ENCODE measurements at regions not wholly inside any gene's neighbourhood (a gene's known extent, or its start where the extent isn't known, plus 50 kb on each side); places are given as distances from the start of the nearest gene placed in this dataset.

DNA sequence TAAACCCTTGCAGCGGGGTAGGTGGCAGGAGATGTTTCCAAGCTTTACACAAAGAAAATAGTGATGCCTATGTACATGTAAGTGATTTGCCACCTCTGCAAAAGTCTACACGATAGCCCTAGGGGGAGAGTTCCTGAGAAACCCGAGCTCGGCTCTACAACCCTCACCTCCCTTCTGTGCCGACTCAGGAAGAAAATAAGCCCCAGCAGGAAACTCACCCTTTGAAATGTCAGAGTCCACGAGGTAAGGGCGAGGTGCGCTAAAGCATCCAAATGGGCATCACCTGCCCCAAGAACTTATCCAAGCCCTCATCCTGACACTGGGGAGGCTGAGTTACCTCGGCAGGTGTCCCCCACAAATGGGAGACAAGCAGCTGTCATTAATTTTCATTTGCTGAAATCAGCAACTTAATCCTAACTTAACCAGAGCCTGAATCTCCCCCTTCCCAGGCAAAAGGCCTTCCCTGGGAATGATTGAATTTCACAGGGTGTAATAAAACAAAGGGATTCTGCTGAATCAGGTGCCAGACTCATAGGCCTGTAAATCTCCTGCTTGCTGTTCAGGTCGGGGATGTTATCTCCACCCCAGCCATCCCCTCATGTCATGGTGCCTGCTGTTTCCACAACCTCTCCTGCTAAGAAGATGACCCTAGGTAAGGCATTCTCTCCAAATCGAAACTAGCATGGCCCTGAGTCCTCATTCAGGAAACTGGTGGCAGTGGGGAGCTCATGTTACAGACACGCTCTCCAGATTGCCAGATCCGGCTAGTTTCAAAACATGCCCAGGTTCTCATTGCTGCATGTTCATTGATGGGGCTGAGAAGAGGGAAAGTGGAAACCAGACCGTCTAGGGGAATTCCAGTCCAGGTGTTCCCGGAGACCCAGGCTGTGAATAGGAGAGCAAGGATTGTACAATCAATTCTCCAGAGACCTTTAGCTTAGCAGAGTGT, 105.3 kb upstream of the KIRREL3 start:
- DNase-seq, result no peak

DNA sequence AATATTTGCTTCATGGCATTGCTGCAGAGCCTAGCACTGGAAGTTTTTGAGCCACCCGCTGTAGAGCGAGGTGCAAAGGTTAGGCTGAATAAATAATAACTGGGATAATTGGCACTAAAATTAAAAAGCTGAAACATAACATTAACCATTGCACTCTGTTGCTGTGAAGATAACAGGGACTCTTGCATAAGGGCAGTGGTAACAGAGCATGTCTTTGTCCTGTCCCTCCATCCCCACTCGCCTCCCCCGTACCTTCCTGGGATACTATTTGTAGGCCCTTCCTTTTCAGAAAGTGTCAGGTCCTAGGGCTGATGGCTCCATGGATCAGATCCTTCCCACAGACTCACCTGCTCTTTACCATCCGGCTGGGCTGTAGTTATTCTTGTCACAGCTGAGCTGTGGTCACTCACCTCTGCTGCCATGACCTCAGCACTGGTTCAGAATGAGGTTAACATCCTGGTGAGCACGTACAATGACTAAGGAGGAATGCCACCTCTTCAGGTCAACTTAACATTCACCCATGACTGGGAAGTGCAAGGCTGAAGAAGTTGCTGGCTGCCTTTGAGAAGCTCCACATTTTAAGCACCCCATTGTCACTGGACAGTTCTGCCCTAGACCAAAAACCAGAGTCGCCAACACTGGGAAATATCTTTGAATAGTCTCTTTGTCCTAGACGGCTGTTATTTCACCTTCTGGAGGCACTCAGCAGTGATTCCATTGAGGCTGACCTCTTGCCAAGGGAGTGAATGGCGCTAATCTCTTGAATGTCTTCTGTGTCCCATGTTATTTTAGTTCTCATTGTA, 103.2 kb upstream of the KIRREL3 start:
- DNase-seq, result no peak

DNA sequence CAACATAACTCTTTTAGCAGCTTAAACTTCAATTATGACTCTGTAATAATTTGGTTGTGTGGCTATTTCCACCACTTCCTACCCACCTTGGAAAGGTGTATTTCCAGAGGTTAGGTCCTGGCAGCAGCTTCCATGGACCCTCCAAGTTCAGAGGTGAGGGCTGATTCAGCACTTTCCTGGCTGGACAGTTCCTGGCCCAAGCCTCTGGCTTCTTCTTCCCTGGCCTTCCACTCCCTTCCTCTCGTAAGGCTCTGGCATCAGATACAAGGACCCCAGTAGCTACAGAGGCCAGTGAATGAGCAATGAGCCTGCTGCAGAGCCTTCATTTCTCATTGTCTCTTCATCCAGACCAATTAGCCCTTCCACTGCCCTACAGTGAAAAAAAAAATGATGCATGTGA, 98.1 kb upstream of the KIRREL3 start:
- no peak for DNase-seq

DNA sequence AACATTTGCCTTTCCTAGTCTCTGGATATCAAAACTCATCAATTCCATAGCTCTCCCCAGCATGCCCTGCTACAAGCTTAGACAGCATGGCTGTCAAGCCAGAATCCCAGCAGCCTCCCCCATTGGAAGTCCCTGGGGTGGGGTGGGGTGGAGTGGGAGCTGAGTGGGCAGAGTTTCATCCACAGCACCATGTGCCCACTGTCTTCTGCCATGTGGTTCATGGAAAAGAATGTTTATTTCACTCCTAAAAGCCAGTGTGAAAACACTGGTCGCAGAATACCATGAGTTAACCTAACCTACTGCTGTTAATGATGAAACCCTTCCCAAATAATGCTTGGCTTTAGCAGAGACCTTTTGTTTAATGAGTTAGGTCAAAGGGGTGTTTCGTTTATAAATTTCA, 80.2 kb upstream of the KIRREL3 start:
- DNase-seq, result no peak

DNA sequence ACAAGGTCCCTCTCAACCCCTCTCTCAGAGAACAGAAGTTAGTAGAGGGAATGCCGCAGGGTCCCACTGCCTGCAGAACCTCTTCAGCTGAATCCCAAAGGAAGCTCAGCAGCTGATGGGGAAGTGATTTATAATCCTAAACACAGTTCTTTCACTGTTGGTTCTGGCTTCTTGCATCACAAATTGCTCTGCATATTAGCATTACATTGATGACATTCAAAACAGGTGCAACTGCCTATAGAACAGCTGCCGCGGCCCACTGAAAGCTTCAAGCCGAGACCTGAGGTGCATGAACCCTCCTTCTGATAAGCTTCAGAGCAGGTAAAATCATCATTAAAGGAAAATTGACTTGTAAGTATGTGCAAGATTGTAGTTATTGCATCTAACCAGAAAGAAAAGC, 75.2 kb upstream of the KIRREL3 start:
- no peak for DNase-seq

DNA sequence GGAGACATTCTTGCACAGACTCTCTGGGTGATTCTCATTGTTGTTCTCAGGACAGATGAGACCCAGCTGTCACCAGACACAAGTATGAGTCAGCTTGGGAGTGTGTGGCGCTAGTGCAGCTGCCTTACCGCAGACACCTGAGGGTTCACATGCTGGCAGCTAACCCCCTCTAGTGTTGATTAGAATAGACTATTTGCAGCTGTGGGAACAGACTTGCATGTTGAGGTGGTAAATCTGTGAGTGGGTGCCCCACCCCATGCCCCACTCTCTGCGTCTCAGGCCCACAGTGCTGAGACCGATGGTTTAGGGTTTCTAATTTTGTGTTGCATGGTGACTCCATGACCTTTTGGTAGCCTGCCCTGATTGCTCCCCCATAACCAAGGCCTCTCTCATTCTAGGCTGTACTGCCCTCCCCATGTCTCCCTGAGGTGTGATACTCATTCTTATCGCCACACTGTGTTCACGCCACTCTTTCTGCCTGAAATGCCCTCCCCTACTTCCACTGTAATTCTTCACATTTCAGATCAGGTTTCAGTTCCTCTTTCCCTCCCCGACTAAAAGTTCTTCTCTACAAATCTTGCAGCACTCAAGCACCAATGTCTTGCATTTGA, 73.7 kb upstream of the KIRREL3 start:
- no peak for DNase-seq

DNA sequence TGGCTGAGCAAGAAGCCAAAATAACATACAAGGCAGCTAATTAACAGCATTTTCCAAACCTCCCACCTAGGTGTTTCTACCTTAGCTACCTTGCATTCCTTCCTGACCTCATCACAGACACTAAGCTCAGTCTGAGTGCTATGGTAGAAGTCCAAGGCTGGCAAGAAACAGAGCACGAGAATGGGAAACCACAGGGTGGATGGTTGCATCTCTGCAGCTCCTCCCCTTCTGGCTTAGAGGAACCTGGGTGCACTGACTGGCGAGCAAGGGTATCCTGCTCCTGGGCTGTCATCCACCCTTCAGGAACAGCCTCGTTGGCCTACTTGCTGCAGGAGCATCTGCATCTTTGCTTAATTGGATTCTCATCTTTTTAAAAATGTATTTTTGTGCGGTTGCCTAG, 73.1 kb upstream of the KIRREL3 start:
- no peak for DNase-seq

DNA sequence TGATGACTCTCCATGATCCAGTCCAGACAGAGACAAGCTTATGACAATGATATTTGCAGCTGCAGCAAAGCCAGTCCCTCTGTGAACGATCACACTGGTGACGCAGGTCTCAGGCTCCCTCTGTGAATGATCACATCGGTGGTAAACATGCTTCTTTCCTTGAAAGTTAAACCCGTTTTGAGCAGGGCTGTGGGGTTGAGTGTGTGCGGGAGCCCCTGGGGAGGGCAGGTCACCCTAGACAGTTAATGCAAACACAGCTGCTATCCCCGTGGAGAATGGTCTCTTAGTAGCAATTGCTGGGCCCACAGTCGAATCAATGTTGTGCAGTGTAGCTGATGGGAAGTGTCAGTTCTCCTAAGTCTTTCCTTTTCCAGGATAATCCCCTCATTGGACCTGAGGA, 71.0 kb upstream of the KIRREL3 start:
- no peak for DNase-seq

DNA sequence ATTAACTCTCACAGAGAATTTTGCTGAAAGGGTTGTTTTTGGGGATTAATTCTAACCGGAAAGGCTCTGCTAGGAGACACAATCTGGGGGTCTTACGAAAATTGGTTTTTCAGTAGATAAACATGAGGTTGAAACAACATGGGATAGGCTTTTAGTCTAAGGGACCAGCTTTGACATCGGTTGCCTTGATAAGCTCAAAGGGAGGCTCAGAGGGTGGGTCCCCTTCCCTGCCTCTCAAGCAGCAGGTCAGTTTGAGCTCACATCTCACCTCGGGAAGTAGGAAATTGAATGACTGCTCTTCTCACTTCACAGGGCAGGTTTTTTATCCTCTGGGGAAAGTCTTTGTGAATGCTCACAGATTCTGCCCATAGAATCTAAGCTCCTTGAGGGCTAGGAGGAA, 70.2 kb upstream of the KIRREL3 start:
- no peak for DNase-seq

DNA sequence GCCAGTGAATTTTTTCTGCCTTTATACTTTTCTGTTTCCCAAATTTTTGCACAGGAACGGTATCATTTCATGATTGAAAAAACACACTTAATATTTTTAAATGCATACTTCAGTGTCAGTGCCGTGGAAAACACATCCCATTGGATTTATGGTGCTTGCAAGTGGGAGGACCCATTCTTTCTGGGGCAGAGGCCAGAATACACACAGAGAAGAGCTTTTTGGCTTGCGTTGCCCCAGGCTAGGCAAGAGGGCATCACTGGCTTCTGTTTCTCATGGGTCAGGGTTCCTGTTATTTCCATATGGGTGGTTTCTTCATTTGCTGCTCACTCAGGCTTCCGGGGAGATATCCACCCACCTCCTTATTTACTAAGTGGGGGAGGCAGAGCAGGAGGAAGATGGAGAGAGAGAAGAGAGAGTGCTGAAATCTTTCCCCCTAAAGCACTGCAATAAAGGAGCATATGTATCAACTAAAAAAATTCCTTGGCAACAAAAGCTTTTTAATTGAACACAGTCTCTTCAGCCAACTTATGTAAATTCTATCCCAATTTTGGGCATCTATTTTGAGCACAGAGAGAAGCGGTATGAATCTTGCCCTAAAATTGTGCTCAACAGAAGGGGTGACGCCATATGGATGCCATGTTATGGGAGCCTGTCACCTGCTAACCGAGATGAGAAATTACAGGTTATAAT, 66.0 kb upstream of the KIRREL3 start:
- DNase-seq, result no peak

DNA sequence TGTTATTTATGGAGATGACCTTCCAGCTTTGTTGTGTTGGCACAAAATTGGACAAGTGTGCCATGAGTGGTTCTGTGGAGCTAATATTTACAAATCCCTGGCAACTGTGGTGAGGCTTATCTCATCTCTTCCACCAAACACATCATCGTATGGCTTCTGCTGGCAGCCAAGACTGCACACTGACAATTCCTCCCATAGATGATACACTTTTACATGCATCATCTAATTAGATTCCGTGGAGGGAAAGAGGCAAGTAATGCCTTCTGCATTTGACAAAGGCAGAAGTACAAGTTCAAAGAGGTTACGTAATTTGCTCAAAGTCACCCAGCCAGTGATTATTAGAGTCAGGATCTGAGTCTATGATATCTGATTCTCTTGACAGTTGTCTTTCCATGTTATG, 62.7 kb upstream of the KIRREL3 start:
- no peak for DNase-seq

DNA sequence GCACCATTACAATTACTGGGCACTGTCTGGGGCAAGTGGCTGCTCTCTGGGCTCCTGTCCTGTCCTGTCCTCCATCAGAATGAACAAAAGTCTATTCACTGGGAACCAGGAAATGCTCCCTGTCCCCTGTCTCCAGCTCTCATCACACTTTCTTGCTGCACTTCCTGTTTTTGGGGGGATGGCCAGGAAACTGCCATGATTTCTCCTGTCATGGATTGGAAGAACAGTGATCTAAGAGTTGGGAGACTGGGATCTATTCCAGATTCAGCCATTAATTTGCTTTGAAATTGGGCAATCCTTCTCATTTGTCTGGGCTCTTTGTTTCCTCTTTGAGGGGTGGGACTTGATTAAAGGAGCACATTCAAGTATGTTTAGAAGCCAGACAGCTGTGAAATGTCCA, 61.4 kb upstream of the KIRREL3 start:
- no peak for DNase-seq

DNA sequence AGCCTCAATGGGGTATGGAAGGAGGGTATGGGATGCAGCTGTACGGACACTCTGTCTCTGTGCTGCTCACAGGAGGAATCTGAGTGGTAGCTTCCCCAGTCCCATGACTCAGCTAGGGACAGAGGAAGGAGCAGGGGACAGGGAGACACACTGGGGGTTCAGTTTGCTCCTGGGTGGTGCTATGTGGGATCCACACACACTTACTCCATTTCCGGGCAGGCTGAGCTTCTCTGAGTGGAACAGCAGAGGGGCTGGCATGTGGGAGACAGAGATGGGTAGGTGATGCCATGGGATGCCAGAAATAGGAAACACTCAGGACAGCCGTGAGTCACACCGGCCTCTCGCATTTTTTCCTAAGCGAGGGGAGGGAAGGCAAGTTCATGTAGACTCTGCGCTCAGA, 59.2 kb upstream of the KIRREL3 start:
- DNase-seq, result no peak

DNA sequence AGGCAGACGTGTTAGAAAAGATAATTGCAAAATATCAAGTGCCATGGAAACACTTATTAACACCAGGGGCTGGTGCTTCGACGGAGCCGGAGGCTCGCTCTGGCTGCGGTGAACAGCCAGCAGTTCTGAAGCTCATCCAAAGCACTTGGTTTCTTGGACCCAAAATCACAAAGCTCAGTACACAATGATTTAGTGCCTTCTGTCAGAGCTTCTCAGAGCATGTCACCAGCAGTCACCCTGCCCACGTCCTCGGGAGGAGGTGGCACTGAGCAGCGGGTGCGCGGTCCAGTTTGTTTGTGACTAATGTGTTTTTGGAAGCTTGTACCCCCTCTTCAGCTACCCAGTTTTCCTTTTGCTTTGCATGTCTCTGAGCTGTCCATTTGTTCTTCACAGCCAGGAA, 58.7 kb upstream of the KIRREL3 start:
- no peak for DNase-seq

DNA sequence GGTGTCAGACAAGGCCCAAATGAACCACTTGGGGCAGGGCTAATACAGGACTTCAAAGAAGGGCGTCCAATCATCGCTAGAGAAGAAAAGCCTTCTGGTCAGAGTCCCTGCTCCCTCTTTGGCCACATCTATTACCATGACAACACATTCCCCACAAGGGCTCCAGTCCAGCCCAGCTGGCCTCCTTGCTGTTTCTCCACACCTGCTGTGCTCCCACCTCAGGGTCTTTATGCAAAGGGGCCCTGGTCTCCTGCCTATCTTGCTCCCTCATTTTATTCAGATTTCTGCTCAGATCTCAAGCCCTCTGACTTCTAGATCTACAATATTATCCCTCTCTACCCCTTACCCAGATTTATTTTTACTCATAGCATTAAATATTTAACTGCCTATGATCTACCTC, 58.0 kb upstream of the KIRREL3 start:
- DNase-seq, result no peak

DNA sequence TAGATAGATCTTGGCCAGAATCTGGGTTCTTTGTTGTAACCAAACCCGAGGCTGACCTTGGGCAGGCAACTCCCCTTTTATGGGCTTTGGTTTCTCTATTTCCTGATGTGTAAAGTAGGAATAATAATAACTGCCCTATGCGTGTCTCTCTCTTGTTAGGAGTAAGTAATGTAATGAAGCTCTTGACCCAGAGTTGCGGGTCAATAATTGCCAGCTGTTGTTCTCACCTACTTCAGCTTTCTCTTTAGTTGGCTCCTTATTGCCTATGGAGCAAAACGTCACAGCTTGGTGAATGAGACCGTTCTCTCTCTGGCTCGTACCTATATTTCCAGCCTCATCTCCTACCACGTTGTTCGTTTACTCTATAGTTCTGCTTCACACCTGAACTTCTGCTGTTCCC, 56.6 kb upstream of the KIRREL3 start:
- DNase-seq, result no peak

DNA sequence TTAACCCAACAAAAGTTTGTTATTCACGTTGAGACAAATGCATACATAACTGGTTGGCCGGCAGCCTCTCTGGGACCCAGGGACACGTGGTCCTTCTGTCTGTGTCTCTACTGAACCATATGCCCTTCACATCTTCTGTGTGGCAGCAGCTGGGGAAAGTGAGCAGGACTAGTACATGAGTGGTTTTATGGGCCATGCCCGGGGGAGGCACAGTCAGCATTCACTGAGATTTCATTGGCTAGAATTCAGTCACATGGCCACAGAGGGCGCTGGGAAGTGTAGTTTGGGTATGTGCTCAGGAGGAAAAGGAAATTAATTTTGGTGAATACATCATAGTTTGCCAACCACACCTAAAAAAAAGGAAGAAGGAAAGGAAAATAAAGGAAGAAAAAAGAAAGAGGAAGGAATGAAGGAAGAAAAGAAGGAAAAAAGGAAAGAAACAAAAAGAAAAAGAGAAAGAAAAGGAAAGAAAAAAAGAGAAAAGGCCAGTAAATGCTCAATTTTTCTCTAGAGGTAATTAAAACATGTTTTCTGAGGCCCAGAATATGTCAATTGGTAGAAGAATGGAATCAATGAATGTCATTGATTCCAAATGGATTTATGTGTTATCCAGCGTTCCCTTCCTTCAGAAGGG, 55.9 kb upstream of the KIRREL3 start:
- DNase-seq, result no peak

DNA sequence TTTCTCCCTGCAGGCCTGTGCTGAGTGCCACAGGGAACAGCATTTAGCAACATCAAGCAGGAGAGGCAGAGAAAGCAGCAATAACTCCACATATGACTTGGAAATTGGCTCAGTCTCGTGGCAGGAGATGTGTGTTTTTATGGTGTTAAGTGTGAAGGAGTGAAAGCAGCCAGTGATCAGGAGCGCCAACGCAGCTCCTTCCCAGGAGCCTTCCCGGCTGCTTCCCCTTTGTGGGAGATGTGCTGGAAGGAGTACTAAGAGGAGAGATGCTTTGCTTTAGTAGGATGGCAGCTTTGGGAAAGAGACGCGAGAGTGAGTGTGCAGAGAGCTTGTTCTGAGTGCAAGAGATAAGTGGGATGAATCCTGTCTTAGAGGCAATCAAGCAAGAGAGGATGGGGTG, 54.7 kb upstream of the KIRREL3 start:
- no peak for DNase-seq

DNA sequence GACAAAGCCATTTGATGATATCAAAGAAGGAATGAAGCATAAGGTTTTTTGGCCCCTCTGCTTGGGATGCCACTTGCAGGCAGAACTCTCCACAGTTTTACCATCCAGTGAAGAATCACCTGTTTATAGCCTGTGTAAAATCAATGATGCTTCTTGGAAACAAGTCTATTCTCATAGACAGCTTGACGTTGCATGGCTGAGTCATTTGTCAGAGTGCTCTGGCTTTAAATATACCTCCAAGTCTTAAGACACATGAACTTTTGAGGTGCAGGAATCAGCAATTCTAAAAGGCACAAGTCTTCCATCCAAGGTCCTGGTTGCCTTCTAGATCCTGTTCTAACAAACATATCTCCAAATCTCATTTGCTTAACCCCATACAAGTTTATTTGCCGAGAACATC, 53.6 kb upstream of the KIRREL3 start:
- DNase-seq, result no peak

DNA sequence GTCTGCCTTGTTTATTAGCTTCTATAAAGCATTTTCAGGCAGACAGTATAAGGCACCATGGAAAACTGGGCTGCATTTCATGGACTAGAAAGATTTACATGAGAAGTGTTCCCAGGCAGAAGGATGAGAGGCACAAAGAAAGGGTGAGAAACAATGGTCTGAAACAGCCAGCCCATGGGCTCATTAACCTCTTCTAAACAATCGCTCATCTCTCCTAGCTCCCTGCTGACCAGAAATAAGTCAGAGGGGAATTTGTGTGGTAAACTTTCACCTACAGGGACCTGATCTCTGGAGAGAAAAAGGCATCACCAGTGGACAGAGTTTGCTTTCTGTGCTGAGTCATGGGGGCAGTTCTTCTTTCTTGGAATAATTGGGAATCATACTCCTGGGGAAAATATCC, 51.8 kb upstream of the KIRREL3 start:
- no peak for DNase-seq
